Astrocyte (in vitro differentiated cells and primary cell): ENCODE measurements at regions not wholly inside any gene's neighbourhood (a gene's known extent, or its start where the extent isn't known, plus 50 kb on each side); places are given as distances from the start of the nearest gene placed in this dataset.
"Not testable (repeated sequence)": the region's sequence is repeated elsewhere in the genome, so short reads cannot be mapped to it uniquely, and the experiment has no call there.

Source experiments
- DNase-seq: peaks from one replicate; pipeline ENCODE4 v3.0.0-alpha.2; 2010; ENCODE audit warnings: low read depth
- FAIRE-seq: peaks from 2 replicates; lab custom pipeline; 2011; peaks lifted over from hg19 to GRCh38; lab: Jason Lieb, UNC
- H2AFZ ChIP-seq: 2 replicates; pipeline ENCODE4 v1.6.0; 2012; ENCODE audit warnings: low read depth, low read length, inconsistent platforms
- H3K27ac ChIP-seq: 2 replicates; pipeline ENCODE4 v1.5.1; 2011; ENCODE audit warnings: low read depth, low read length, inconsistent platforms
- H3K27me3 ChIP-seq: 2 replicates; pipeline ENCODE4 v1.6.0; 2011; ENCODE audit warnings: low read length, inconsistent platforms; ENCODE audit not compliant: insufficient read depth
- H3K36me3 ChIP-seq: 2 replicates; pipeline ENCODE4 v1.5.1; 2011; ENCODE audit warnings: low read length, inconsistent platforms; ENCODE audit not compliant: insufficient read depth
- H3K4me1 ChIP-seq: 2 replicates; pipeline ENCODE4 v1.5.1; 2011; ENCODE audit warnings: low read length, inconsistent platforms; ENCODE audit not compliant: insufficient read depth
- H3K4me2 ChIP-seq: 2 replicates; pipeline ENCODE4 v1.6.0; 2012; ENCODE audit warnings: low read length, inconsistent platforms
- H3K4me3 ChIP-seq: 2 replicates; pipeline ENCODE4 v1.5.1; 2011; ENCODE audit warnings: low read depth, mild to moderate bottlenecking, low read length, inconsistent platforms; ENCODE audit not compliant: insufficient read depth
- H3K79me2 ChIP-seq: 2 replicates; pipeline ENCODE4 v1.6.0; 2012; ENCODE audit warnings: mild to moderate bottlenecking, low read length, inconsistent platforms; ENCODE audit not compliant: insufficient read depth
- H3K9ac ChIP-seq: 2 replicates; pipeline ENCODE4 v1.6.0; 2012; ENCODE audit warnings: mild to moderate bottlenecking, low read length, inconsistent platforms
- H3K9me3 ChIP-seq: 2 replicates; pipeline ENCODE4 v1.5.1; 2012; ENCODE audit warnings: low read depth, mild to moderate bottlenecking, low read length, inconsistent platforms; ENCODE audit not compliant: insufficient read depth
- H4K20me1 ChIP-seq: 2 replicates; pipeline ENCODE4 v1.6.0; 2012; ENCODE audit warnings: low read length, inconsistent platforms; ENCODE audit not compliant: insufficient read depth
- H3K27ac Mint-ChIP-seq: one replicate; pipeline ENCODE4 v1.8.0; 2021; ENCODE audit warnings: mild to moderate bottlenecking, mixed read lengths; ENCODE audit not compliant: unreplicated experiment
- H3K27me3 Mint-ChIP-seq: one replicate; pipeline ENCODE4 v1.8.0; 2021; ENCODE audit warnings: low read depth, mixed read lengths; ENCODE audit not compliant: unreplicated experiment
- H3K36me3 Mint-ChIP-seq: one replicate; pipeline ENCODE4 v1.8.0; 2021; ENCODE audit warnings: low read depth, mixed read lengths; ENCODE audit not compliant: unreplicated experiment
- H3K4me1 Mint-ChIP-seq: one replicate; pipeline ENCODE4 v1.8.0; 2021; ENCODE audit warnings: low read depth, mixed read lengths; ENCODE audit not compliant: unreplicated experiment
- H3K4me3 Mint-ChIP-seq: one replicate; pipeline ENCODE4 v1.8.0; 2021; ENCODE audit warnings: mild to moderate bottlenecking, moderate library complexity, mixed read lengths; ENCODE audit not compliant: unreplicated experiment
- H3K9me3 Mint-ChIP-seq: one replicate; pipeline ENCODE4 v1.8.0; 2021; ENCODE audit warnings: mild to moderate bottlenecking, mixed read lengths; ENCODE audit not compliant: unreplicated experiment
- CTCF ChIP-seq: IDR thresholded peaks from 2 replicates; pipeline ENCODE4 v1.5.1; 2011; ENCODE audit warnings: low read depth, mild to moderate bottlenecking, inconsistent platforms, low read length, moderate library complexity; ENCODE audit not compliant: insufficient read depth
- EZH2 ChIP-seq: IDR thresholded peaks from 2 replicates; pipeline ENCODE4 v1.6.1; 2012; ENCODE audit warnings: mild to moderate bottlenecking, low read length, inconsistent platforms; ENCODE audit not compliant: insufficient read depth

GRCh38 chr14:80037349-80037748 lies 174.0 kb downstream of the DIO2 start:
- no peak overlapping the region for H3K4me3 Mint-ChIP-seq
- TF ChIP-seq CTCF, result no peak
- TF ChIP-seq EZH2, result no peak
- Histone ChIP-seq H3K9ac (no peak overlapping the region), H3K27me3 (no peaks in the 10 kb centered on the region), H3K27ac (no peak overlapping the region), H3K79me2 (no peaks in the 10 kb centered on the region), H3K4me1 (no peaks in the 10 kb centered on the region), H3K4me2 (no peak overlapping the region), H4K20me1 (no peaks in the 10 kb centered on the region), H3K4me3 (no peak overlapping the region), H3K9me3 (no peaks in the 10 kb centered on the region), H2AFZ (no peak overlapping the region), H3K36me3 (no peaks in the 10 kb centered on the region)
- peaks cover 9% of the 10 kb centered on the region for H3K9me3 Mint-ChIP-seq
- H3K4me1 Mint-ChIP-seq, result no peaks in the 10 kb centered on the region
- no peaks in the 10 kb centered on the region for H3K36me3 Mint-ChIP-seq
- no peaks in the 10 kb centered on the region for H3K27me3 Mint-ChIP-seq
- DNase-seq, result no peak
- FAIRE-seq, result no peak
- no peak overlapping the region for H3K27ac Mint-ChIP-seq

- Mint-ChIP-seq H3K9me3 (no peaks in the 10 kb centered on the region), H3K27me3 (no peaks in the 10 kb centered on the region), H3K27ac (no peak overlapping the region), H3K4me1 (no peaks in the 10 kb centered on the region), H3K36me3 (no peaks in the 10 kb centered on the region), H3K4me3 (no peak overlapping the region)
- no peak overlapping the region for H3K27ac ChIP-seq
- H2AFZ ChIP-seq, result no peak overlapping the region
- H3K9ac ChIP-seq, result no peak overlapping the region
- no peaks in the 10 kb centered on the region for H3K9me3 ChIP-seq
- H4K20me1 ChIP-seq, result no peaks in the 10 kb centered on the region
- no peaks in the 10 kb centered on the region for H3K79me2 ChIP-seq
- no peak overlapping the region for H3K4me3 ChIP-seq
- FAIRE-seq (no peak), DNase-seq (no peak)
- no peak overlapping the region for H3K4me2 ChIP-seq
- no peak for TF ChIP-seq EZH2
- no peaks in the 10 kb centered on the region for H3K27me3 ChIP-seq
- H3K36me3 ChIP-seq, result no peaks in the 10 kb centered on the region
- H3K4me1 ChIP-seq, result no peaks in the 10 kb centered on the region
Measured at GRCh38 chr14:80024417-80024816, 186.9 kb downstream of the DIO2 start.

- H2AFZ ChIP-seq, H3K79me2 ChIP-seq, H3K4me1 ChIP-seq, H3K9me3 ChIP-seq, FAIRE-seq, H4K20me1 ChIP-seq, H3K36me3 ChIP-seq, H3K4me1 Mint-ChIP-seq, H3K9ac ChIP-seq, H3K9me3 Mint-ChIP-seq, H3K27me3 Mint-ChIP-seq, DNase-seq, H3K4me3 ChIP-seq, H3K36me3 Mint-ChIP-seq, H3K27me3 ChIP-seq, H3K27ac ChIP-seq, H3K4me2 ChIP-seq, H3K4me3 Mint-ChIP-seq, H3K27ac Mint-ChIP-seq: not testable (repeated sequence)
Measured at GRCh38 chr14:80018476-80018875, 192.8 kb downstream of the DIO2 start.

- H3K9me3 ChIP-seq, result peaks cover 2% of the 10 kb centered on the region
- Mint-ChIP-seq H3K27me3 (no peaks in the 10 kb centered on the region), H3K9me3 (peaks cover 5% of the 10 kb centered on the region), H3K27ac (no peak overlapping the region), H3K4me3 (no peak overlapping the region), H3K4me1 (no peaks in the 10 kb centered on the region), H3K36me3 (no peaks in the 10 kb centered on the region)
- no peaks in the 10 kb centered on the region for H3K27me3 ChIP-seq
- H3K27ac ChIP-seq, result no peak overlapping the region
- no peak overlapping the region for H3K9ac ChIP-seq
- H2AFZ ChIP-seq, result no peak overlapping the region
- no peaks in the 10 kb centered on the region for H4K20me1 ChIP-seq
- DNase-seq (no peak), FAIRE-seq (no peak)
- H3K79me2 ChIP-seq, result no peaks in the 10 kb centered on the region
- no peak overlapping the region for H3K4me2 ChIP-seq
- H3K4me1 ChIP-seq, result no peaks in the 10 kb centered on the region
- H3K4me3 ChIP-seq, result no peak overlapping the region
- no peaks in the 10 kb centered on the region for H3K36me3 ChIP-seq
- no peak for TF ChIP-seq EZH2
Measured at GRCh38 chr14:80017795-80018194, 193.5 kb downstream of the DIO2 start.

GRCh38 chr14:80010245-80010644 lies 201.1 kb downstream of the DIO2 start:
- not testable (repeated sequence) for FAIRE-seq, H3K9ac ChIP-seq, H3K4me3 Mint-ChIP-seq, H3K27ac Mint-ChIP-seq, DNase-seq, H3K36me3 ChIP-seq, H4K20me1 ChIP-seq, H3K36me3 Mint-ChIP-seq, H3K27me3 Mint-ChIP-seq, H3K27me3 ChIP-seq, H3K9me3 Mint-ChIP-seq, H3K4me1 ChIP-seq, H3K9me3 ChIP-seq, H3K4me2 ChIP-seq, H3K4me1 Mint-ChIP-seq, H3K27ac ChIP-seq, H3K4me3 ChIP-seq, H2AFZ ChIP-seq, H3K79me2 ChIP-seq
